NCI-H460 (cell line): ENCODE measurements at regions not wholly inside any gene's neighbourhood (a gene's known extent, or its start where the extent isn't known, plus 50 kb on each side); places are given as distances from the start of the nearest gene placed in this dataset.

Experiments used
- DNase-seq: peaks from one replicate; pipeline ENCODE4 v3.0.0-alpha.2; 2016; ENCODE audit warnings: low read depth; ENCODE audit errors: extremely low read depth

DNA sequence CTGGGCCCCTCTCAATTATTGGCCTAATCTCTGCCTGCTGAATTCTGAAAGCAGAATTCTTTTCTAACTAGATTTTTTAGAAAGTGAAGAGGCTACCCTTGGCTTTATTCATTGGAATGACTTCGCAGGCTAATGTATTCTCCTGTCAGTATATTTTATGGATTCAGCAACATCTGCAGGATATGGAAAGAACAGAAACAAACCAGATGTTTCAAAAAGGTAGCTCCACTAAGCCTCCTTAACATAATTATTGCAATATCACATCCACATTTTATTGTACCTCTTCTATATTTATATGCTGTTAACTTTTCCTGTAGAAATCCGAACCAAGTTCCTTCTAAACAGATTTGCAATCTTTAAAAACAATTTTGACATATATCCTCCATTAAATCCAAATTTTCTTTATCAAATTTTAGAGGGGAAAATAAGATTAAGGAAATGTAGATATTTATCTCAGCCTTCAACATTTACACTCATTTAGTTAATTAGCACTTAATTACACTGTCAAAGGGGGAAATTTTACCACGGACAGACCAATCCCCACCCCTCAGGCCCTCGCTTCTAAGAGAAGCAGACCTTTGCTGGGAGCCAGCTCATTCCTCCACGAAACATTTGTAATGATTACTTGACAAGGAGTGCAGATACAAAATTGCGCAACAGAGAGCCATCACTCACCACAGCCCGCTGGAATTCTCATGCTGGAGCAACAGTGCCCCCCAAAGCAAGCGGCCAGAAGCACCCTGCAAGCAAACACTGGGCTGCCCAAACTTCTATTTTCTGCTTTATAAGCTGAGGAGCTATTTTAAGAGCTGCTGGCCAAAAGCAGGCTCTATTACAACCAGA, 253.4 kb downstream of the ETAA1 start:
- DNase-seq, result peak; percentile 6

GRCh38 chr2:67651565-67651964, 254.4 kb downstream of the ETAA1 start:
- no peak for DNase-seq

- DNase-seq, result no peak
These were observed 255.5 kb downstream of the ETAA1 start for GRCh38 chr2:67652679-67653078.

DNA sequence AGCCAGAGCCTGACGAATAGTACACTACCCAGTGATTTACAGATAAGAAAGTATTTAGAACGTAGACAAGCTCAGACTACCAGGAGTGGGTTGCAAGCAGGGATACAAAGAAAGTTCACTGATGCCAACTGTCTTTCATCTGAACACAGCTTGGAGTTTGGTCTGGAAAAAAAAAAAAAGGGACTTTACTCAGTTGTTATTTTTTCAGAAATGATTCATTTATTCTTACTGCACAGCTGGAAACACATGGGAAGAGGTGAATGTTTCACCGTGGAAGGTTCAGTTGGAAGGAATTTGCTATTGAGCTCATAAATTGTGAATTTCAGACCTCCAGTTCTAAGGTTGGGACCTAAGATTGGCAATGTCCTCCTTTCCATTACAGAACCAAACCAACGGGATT, 259.7 kb downstream of the ETAA1 start:
- DNase-seq, result no peak

GRCh38 chr2:67658820-67659219, 261.7 kb downstream of the ETAA1 start:
- no peak for DNase-seq

DNA sequence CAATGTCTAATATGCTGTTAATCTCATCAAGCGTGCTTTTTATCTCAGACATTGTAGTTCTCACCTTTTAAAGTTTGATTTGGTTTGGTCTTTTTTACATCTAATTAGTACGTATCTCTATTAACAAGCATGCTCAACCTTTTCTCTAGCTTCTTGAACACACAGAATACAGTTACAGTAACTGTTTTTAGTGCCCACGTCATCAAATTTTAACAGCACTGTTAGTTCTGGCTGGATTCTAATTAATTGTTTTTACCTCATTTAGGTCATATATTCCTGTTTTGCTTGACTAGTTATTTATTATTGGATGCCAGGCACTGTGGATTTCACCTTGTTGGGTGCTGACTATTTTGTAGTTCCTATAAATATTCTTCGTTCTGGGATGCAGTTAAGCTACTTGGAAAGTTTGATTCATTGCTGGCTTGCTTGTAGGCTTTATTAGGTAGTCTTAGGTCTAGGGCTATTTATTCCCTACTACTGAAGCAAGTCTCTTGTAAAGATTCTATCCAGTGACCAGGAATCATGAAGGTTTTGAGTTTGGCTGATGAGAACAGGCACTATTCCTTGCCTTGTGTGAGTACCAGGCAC, 263.0 kb downstream of the ETAA1 start:
- DNase-seq, result no peak

- no peak for DNase-seq
These were observed 263.7 kb downstream of the ETAA1 start for GRCh38 chr2:67660871-67661270.

DNA sequence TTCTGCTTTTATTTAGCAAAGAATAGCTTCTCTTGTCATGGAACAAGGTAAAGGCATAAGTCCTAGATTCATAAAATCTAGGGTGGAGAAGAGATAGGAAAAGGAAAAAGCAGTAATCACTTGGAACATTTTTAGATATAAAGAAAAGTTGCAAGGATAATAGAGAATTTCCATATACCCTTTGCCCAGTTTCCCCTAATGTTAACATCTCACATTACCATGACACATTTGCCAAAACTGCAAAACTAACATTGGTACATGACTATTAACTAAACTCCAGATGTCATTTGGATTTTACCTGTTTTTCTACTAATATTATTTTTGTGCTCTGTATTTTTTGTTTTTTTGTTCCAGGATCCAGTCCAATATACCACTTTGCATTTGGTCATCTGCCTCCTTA, 265.1 kb downstream of the ETAA1 start:
- no peak for DNase-seq

DNA sequence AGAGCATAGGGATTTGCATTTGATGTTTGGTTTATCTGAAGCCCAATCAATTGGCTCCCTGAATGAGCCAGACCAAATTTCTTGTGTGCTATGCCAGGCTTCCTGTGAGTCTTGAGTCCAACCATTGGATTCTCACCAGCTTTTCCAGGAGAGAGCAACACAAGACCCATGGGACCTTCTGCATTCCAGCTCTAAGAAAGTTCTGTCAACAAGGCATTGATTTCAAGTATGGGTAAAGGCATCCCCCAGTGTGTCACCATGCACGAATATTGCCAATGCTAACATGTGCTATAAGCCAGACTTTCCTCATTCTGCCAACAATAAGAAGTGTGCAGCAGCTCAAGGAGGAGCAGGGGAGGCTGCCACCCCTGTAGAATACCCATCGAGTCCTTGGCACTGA, 266.6 kb downstream of the ETAA1 start:
- DNase-seq, result no peak

DNA sequence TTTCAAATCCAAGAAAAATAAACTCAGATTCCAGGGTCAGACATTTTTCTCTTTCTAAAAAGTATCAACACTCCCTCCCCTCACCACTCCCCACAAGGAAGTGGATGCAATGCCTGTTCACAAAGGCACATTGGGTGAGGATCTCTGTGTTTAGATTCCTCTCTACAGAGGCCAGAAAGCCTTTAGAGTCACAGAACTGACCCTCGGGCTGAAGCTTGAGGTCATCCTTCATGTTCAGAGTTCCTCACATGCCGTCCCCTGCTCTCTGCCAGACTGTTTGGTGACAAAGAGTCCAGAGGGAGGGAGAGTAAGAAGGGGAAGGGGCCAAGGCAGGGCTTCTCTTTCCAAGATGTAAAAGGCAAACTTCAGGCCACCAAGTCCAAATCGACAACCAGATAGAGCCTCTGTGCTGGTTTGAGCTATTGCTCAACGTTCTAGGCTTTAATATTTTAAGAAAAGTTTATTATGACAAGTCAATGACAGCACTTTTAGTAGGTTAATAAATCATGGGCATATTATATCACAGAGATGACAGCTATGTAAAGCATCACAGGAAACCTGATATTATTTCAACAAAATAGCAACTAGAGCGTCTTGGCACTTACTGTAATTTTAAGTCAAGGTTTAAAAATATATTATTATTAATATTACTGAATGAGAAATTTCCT, 269.4 kb downstream of the ETAA1 start:
- DNase-seq, result no peak

- DNase-seq, result no peak
These were observed 270.1 kb downstream of the ETAA1 start for GRCh38 chr2:67667054-67667908.

- no peak for DNase-seq
These were observed 271.4 kb downstream of the ETAA1 start for GRCh38 chr2:67668538-67668937.

DNA sequence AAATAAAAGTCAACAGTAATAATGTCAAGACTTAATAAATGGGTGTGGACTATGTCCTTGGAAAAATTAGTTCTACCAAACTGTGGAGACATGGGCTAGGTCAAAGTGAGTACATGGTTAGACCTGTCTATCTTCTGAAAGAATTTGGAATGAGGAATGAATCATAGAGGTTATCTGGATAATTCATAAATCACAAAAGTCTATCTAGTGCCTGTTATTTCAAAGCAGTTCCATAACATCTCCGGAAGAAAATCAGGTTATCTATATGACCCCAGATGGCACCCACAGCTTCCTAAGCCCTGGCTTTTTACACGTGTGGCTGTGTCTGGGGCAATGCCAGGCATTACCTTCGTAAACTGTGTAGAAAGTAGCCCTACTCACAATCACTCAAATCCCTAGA, 272.0 kb downstream of the ETAA1 start:
- DNase-seq, result no peak

DNA sequence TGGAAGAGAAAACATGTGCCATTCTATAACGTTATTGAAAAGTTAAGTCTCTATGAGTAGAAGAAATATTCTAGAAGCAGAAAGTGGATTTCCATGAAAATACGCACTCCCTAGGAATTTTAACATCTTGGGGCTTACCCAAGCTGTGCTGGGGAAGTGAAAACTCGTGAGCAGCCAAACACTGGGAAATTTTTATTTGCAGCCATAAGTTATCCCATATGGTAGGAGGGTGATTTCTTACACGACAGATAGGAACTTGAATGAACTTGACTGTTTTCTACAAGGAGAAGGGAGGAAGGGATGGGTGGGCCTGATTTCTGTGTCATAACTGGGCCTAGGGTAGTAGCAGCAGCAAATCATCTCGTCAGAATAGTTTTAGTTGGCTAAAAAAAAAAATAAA, 272.6 kb downstream of the ETAA1 start:
- DNase-seq, result no peak

DNA sequence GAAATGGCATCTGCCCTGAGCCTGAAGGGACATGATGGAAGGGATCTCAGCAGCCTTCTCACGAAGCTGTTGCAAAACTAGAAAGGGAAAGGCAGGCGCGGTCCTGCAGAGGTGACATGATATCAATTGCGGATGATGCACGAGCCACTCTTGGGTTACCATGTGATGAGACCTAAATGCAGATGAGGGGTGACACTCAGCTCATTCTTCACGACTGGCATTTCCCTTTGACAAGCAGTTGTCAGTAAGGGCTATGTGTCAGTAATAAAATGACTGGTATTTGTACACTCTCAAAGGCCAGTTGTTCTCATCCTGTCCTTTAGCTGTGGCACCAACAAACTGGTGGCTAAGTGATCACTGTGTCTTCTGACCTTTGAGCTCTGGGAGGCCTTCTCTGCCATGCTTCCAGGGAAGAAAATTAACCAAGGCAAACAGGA, 273.6 kb downstream of the ETAA1 start:
- no peak for DNase-seq

DNA sequence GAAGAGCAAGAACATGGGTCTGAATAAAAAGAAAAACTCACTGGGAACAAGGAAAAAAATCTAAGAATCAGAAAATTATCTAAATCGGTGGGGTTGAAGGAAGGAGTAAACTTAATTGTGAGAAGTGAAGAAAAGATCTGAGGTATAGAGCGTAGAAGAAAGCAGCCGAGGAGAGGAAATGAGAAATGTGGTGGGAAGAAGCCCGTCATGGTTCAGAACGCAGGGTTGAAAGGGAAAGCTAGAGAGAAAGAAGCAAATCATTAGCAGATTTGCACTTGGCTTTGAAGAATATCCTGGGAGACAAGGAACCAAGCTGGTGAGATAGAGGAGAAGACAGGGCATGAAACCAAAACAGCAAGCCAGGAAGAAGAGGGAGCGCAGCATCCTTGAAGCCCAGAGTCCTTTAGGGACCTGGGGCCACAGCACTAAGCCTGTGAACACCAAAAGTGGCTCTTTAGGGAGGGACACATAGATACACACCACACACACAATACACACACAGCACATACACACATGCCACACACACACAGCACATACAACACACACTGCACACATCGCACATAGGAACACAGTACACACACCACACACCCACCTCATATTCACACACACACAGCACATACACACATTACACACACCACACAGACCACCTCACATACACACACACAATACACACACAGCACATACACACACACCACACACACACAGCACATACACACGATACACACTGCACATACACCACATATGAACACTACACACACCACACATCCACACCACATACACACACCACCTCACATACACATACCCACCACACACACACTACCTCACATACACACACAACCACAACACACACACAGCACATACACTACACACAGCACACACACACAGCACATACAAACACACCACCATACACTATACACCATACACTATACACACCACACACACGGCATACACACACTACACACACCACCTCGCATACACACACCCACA, 274.6 kb downstream of the ETAA1 start:
- no peak for DNase-seq

DNA sequence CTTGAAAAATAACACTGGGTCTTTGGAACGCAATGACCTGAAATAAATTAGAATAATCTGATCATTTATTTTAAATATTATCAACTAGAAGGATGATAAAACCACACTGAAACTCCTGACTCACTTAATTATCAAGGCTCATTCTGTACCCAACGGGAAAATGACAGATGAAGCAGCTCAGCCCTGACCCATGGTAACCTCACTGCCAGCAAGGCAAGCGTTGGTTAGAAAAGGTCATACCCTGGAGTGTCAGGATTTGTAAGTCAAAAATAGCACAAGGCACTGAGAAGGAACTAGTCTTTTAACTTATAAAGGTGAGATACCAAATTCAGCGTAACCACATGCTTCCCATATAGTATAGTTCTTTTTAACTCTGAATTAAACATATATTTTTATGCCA, 277.5 kb downstream of the ETAA1 start:
- DNase-seq, result no peak

DNA sequence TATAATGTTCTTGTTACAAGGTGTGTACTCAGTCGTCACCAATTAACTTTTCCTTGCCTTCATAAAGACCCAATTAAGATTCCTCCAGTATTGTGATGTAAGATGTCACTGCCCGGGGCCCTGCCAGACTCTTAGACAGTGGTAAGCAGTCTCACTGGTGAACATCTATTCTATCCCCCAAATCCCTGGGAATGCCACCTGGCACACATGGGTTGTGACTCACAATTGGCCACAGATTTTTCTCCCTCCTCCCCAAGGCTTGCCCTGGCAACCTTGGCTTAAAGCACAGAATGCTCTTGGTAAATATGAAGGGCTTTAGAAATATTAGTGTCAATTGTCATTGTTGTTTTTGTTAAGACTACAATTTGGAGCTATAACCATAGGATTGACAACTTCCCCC, 287.9 kb downstream of the ETAA1 start:
- no peak for DNase-seq

GRCh38 chr2:67686254-67686653, 289.1 kb downstream of the ETAA1 start:
- DNase-seq, result no peak

DNA sequence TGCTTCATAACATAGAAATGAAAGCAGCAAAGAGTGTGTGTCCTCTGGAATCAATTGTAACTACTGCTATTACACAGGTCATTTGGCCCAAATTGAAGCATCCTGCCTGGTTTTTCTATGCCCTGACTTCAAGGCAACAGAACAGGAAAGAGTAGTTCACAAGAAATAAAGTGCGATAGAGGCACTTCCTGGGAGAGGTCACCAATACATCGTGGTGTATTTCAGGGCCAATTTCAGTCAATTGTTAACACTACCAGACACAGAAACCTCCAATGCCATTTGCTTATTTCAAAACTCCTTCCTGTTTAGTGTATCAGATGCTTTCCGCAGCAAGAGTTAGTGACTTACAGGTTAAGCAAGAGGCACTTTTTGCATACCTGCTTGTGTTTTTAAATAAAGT, 292.1 kb downstream of the ETAA1 start:
- no peak for DNase-seq
